Stimulated activated memory B cell treated with anti-CD40 and anti-IgM and Interleukin-4, amounts not matched to agents 10 μg/mL and 1 μg/mL and 100 μg/mL, for 72 hours (primary cell): ENCODE measurements at regions not wholly inside any gene's neighbourhood (a gene's known extent, or its start where the extent isn't known, plus 50 kb on each side); places are given as distances from the start of the nearest gene placed in this dataset.
A peak's percentile ranks its signal among the peaks of the same experiment; 100 is the strongest.

ENCODE experiments used
- ATAC-seq: fragments of 150-1000 bp; cut with Tn5 transposase; 2 replicates; pipeline ENCODE4 v1.10.0; 2021
- H3K27ac Mint-ChIP-seq: one replicate; pipeline ENCODE4 v1.8.0; 2022; ENCODE audit warnings: mild to moderate bottlenecking, mixed read lengths
- H3K27me3 Mint-ChIP-seq: one replicate; pipeline ENCODE4 v1.8.0; 2022; ENCODE audit warnings: mixed read lengths
- H3K36me3 Mint-ChIP-seq: one replicate; pipeline ENCODE4 v1.8.0; 2022; ENCODE audit warnings: mixed read lengths
- H3K4me1 Mint-ChIP-seq: one replicate; pipeline ENCODE4 v1.8.0; 2022; ENCODE audit warnings: mixed read lengths
- H3K4me3 Mint-ChIP-seq: one replicate; pipeline ENCODE4 v1.8.0; 2022; ENCODE audit warnings: mild to moderate bottlenecking, moderate library complexity, mixed read lengths
- H3K9me3 Mint-ChIP-seq: one replicate; pipeline ENCODE4 v1.8.0; 2022; ENCODE audit warnings: mixed read lengths

DNA sequence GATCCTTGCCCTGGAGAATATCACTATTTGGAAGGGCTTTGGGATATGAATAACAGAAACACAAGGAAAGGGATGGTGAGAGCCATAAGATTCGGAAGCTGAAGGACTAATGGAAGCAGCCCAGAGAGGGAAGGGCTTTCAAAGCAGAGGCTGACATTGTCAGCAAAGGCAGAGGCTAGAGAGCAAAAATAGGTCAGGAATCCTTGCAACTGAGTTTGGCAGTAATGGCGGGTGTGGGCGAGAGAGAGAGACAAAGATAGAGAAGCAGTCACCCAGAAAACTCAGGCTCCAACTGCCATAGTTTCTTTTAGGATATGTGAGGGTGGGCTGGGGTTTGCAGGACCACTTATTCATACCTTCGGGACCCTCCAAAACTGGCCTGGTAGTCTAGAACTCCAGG lies 248.6 kb downstream of the OPA1 start:
- Mint-ChIP-seq H3K27ac (peak overlapping the region; percentile 83), H3K4me3 (no peak overlapping the region), H3K27me3 (no peaks in the 10 kb centered on the region), H3K4me1 (peaks cover 41% of the 10 kb centered on the region), H3K36me3 (no peaks in the 10 kb centered on the region), H3K9me3 (no peaks in the 10 kb centered on the region)
- ATAC-seq, result no peak

DNA sequence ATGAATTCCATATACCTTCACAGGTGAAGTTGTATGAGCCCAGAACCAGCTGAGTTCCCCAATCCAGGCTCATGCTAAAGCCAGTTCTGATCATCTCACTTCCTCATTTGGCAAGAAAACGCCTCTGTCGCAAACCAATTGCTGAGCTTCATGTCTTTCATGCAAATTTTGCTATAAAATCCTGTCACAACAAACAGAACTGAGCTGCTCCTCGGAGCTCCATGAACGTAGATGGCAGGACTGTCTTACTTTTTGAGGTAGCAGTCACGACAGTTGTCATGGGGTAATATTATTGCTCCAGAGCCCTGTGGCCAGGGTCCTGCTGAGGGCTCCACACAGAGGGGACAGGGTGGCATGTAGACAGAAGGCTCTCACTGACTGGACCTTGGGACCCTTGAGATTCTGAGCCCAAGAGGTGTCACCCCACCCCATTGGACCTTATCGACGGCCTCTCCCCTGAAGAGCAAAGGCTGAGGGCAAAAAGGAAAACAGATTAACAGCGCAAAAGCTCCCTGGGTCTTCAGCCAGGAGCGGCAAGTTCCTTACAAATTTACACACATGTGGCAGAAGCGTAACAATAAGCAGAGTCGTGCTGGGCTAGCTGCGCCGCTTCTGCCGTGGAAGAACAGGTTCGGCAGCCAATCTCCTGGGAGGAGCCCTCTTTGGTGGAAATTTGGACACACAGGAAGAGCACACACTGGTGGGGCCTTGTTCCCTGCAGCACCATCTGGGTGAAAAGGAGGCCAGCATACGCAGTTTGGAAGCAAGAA lies 249.2 kb downstream of the OPA1 start:
- Mint-ChIP-seq H3K4me3 (peak overlapping the region; percentile 18), H3K9me3 (no peaks in the 10 kb centered on the region), H3K36me3 (no peaks in the 10 kb centered on the region), H3K27me3 (no peaks in the 10 kb centered on the region), H3K27ac (peak overlapping the region; percentile 83), H3K4me1 (peaks cover 41% of the 10 kb centered on the region)
- ATAC-seq, result peak; percentile 94

DNA sequence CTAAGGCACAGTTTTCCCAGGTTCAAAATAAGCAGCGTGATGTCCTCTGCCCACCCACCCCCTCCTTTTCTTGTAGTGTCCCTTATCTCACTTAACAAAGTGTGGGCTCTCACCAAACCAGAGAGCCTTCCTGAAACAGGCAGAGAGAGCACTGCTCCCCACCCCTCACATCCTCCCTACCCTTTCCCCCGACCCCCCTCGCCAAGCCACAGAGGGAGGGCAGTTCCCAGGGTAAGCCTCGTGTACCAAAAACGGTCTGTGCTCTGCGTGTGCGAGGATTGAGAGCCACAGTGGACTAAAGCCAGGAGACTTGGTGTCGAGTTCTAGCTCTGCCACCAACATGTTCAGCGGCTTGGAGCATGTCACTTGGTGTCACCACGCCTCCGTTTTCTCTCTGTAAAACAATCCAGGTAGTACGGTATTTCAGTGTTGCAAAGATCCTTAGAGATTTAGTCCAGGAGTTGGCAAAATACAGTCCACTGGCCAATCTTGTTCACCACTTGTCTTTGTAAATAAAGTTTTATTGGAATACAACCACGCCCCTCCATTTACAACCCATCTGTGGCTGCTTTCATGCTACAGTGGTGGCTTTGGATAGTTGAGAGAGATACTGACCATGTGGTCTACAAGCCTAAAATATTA lies 249.9 kb downstream of the OPA1 start:
- Mint-ChIP-seq H3K27me3 (no peaks in the 10 kb centered on the region), H3K4me1 (peaks cover 38% of the 10 kb centered on the region), H3K36me3 (no peaks in the 10 kb centered on the region), H3K4me3 (no peak overlapping the region), H3K9me3 (no peaks in the 10 kb centered on the region), H3K27ac (peak overlapping the region; percentile 83)
- ATAC-seq, result no peak

DNA sequence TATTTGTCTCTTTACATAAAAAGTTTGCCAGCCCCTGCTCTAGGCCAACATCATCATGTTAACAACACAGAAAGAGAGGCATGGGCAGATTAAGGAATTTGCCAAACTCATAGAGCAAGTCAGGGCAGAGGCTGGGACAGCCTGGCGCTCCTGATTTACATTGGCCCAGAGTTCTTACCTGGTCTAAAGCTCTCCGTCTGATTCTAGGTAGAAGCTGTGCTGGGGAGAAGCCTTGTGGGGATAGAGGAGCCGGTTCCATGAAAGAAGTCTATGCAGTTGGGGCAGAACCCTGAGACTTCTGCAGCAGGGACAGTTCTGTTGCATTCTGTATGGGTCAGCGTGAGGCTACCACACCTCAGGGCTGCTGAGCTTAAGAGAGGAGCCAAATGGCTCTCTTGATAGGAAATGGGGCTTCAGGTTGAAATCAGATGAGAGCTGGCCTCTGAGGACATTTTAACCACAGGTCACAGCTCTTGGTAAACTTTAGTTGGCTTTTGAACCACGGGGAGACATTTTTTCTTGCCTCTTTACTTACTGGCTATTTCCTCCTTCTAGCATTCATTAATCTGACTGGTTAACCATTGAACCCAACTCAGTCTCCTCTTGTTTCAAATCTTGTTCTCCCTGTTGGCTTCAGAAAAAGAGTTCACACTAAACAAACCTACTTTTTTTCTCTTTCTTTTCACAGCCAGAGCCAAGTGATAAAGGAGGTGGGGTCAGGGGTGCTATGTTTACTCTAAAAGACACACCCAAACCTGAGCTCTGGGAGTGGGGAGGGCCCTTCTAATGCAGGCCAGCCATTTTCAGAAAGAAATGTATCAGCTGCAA lies 250.7 kb downstream of the OPA1 start:
- H3K4me3 Mint-ChIP-seq, result no peak overlapping the region
- no peak overlapping the region for H3K27ac Mint-ChIP-seq
- peaks cover 31% of the 10 kb centered on the region for H3K4me1 Mint-ChIP-seq
- H3K9me3 Mint-ChIP-seq, result no peaks in the 10 kb centered on the region
- H3K27me3 Mint-ChIP-seq, result no peaks in the 10 kb centered on the region
- no peaks in the 10 kb centered on the region for H3K36me3 Mint-ChIP-seq
- no peak for ATAC-seq

DNA sequence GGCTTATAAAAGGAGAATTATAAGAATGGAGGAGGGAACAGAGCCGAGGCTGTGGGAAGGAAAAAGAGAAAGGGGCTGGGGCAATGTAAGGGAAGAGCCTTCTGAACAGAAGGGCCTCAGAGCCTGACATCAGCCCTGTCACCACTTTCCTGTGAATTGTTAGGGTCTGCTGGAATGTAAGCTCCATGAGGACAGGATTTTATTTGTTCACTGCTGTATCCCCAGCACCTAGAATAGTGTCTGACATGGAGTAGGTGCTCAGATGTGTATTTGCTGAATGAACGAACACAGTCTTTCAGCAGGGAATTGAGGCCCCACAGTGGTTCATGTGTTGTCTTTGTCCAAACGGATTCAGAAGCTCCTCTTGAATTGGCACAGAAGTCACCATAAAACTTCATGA lies 251.5 kb downstream of the OPA1 start:
- ATAC-seq, result no peak
- Mint-ChIP-seq H3K4me3 (no peak overlapping the region), H3K36me3 (no peaks in the 10 kb centered on the region), H3K27me3 (no peaks in the 10 kb centered on the region), H3K4me1 (peaks cover 31% of the 10 kb centered on the region), H3K27ac (no peak overlapping the region), H3K9me3 (no peaks in the 10 kb centered on the region)

DNA sequence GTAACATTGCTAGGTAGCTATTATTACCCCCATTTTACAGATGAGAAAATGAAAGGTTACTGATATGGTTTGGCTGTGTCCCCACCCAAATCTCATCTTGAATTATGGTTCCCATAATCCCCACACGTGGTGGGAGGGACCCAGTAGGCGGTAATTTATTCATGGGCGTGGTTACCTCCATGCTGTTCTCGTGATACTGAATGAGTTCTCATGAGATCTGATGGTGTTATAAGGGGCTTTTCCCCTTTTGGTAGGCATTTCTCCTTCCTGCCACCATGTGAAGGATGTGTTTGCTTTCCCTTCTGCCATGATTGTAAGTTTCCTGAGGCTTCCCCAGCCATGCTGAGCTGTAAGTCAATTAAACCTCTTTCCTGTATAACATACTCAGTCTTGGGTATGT lies 252.1 kb downstream of the OPA1 start:
- Mint-ChIP-seq H3K9me3 (no peaks in the 10 kb centered on the region), H3K27me3 (no peaks in the 10 kb centered on the region), H3K4me1 (peaks cover 31% of the 10 kb centered on the region)

DNA sequence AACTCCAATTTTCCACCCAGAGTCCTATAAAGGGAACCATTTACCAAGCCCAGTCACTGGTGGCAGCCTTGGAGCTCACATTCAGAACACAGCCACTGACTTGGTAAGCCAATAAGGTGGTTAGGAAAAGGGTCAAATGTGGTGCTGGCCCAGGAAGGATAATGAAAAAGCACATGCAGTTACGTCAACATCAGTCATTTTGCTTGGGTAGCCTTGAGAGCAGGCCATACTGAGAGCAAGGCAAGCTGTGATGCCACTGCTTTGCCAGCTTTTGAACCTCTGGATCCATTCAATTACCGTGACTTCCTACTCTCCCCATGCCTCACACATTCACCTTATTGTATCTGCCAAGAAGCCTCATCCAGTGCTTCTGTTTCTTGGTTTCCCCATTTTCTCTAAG lies 253.6 kb downstream of the OPA1 start:
- no peak for ATAC-seq
- Mint-ChIP-seq H3K4me3 (no peak overlapping the region), H3K4me1 (peaks cover 24% of the 10 kb centered on the region), H3K9me3 (no peaks in the 10 kb centered on the region), H3K27ac (no peak overlapping the region), H3K36me3 (no peaks in the 10 kb centered on the region), H3K27me3 (no peaks in the 10 kb centered on the region)

More for the DNA sequence above, 252.1 kb downstream of the OPA1 start:
- no peak for ATAC-seq
- Mint-ChIP-seq H3K36me3 (no peaks in the 10 kb centered on the region), H3K27ac (no peak overlapping the region), H3K4me3 (no peak overlapping the region)

DNA sequence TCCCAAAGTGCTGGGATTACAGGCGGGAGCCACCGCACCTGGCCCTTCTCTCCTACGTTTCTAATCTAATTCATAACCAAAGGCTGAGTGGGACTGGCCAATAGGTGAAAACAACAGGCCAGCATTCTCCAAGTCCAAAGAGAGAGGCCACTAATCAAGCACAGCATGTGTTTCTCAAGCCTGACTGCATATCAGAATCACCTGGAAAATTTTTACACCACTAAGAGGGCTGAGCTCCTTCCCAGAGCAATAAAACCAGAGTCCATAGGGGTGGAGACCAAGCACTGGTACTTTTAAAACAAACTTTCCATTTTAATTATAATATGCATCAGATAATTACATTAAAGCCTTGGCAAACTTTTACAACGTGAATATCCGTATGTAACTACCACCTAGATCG lies 254.4 kb downstream of the OPA1 start:
- no peaks in the 10 kb centered on the region for H3K27me3 Mint-ChIP-seq
- H3K4me1 Mint-ChIP-seq, result peaks cover 16% of the 10 kb centered on the region
- H3K4me3 Mint-ChIP-seq, result no peak overlapping the region
- H3K36me3 Mint-ChIP-seq, result no peaks in the 10 kb centered on the region
- no peaks in the 10 kb centered on the region for H3K9me3 Mint-ChIP-seq
- no peak for ATAC-seq
- H3K27ac Mint-ChIP-seq, result no peak overlapping the region

DNA sequence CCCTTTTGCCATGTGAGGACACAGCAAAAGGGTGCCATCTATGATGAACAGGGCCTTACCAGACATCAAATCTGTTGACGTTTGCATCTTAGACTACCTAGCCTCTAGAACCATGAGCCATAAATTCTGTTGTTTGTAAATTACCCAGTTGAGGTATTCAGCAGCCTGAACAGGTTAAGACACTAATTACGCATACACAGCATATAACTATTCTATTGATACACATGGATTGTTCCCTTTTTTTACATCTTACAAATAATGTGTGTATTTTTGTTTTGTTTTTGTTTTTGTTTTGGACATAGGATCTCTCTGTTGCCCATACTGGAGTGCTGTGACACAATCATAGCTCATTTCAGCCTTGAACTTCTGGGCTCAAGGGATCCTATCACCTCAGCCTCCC lies 255.5 kb downstream of the OPA1 start:
- Mint-ChIP-seq H3K36me3 (no peaks in the 10 kb centered on the region), H3K27ac (no peak overlapping the region), H3K4me1 (peaks cover 8% of the 10 kb centered on the region), H3K27me3 (no peaks in the 10 kb centered on the region), H3K4me3 (no peak overlapping the region), H3K9me3 (no peaks in the 10 kb centered on the region)
- no peak for ATAC-seq

DNA sequence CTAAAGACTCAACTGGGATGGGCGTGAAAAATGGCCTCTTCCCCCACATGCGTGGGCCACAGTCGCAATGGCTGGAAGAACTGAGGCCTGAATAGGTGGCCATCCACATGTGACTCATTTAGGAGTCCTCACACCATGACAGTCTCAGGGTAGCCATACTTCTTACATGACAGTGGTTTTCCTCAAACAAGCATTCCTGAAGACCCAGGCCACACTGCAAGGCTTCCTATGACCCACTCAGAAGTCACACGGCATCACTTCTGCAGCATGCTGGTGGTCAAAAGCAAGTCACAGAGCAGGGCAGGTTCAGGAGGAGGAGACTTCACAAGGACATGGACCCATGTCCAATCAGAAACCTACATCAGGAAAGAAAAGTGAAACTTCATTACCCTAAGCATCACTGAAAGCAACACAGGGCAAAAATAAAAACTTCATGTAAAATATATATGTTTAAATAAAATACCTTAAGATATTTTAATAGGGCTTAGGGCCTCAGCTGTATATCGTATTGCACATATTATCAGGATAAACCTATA lies 257.1 kb downstream of the OPA1 start:
- Mint-ChIP-seq H3K27me3 (no peaks in the 10 kb centered on the region), H3K4me1 (no peaks in the 10 kb centered on the region), H3K27ac (no peak overlapping the region), H3K9me3 (no peaks in the 10 kb centered on the region), H3K4me3 (no peak overlapping the region), H3K36me3 (no peaks in the 10 kb centered on the region)
- ATAC-seq, result no peak

DNA sequence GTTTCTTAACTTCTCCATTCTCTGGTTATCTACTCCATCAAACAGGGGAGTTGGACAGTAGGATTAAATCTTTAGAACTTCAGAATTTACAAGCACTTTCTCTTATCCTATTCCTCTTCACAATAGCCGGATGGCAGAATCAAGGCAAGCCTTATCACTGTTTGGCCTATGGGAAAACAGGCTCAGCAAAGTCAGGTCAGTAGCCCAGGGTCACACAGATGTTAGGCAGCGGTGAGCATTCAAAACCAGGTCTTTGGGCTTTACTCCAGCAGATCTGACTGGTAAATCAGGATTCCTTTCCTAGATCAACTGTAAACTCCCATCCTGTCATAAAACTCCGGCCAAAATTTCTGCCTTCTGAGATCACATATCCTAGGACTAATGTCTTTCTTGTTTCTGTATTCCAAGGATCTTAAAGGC lies 258.4 kb downstream of the OPA1 start:
- Mint-ChIP-seq H3K9me3 (no peaks in the 10 kb centered on the region), H3K36me3 (no peaks in the 10 kb centered on the region), H3K27ac (no peak overlapping the region), H3K4me1 (no peaks in the 10 kb centered on the region), H3K27me3 (no peaks in the 10 kb centered on the region), H3K4me3 (no peak overlapping the region)
- no peak for ATAC-seq

DNA sequence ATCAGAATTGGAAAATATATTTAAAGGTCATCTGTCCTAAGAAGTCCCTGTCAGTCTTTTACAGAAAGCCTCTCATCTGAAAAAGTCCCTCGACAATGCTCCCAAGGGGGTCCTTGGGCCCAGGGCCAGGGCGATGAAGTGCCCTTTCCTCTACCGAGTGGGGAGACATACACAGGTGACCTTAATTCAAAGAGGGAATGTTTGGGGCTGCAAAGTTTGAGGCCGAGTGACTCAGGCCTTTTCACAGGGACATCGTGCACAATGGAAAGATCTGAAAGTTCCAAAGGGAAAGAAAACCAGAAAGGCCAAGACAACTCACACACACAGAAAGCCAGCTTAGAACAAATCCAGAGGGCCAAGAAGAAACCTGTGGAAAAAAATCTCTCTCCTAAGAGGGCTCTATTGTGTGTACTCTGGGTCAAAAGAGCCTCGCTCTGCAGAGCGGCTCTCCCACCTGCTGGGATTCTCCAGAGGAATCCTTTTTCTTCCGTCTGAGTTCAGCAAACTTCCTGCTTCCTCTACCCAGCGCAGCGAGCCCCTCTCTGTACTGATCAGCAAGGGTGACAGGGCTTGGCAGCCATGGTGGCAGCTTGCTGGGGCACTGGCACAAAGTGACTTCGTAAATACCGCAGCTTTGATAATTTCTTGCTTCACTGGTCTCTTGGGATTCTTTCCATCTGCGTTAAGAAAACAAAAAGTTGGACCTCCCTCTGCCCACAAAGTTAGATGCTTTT lies 259.1 kb downstream of the OPA1 start:
- Mint-ChIP-seq H3K4me1 (no peaks in the 10 kb centered on the region), H3K36me3 (no peaks in the 10 kb centered on the region), H3K9me3 (no peaks in the 10 kb centered on the region), H3K4me3 (no peak overlapping the region), H3K27ac (no peak overlapping the region), H3K27me3 (no peaks in the 10 kb centered on the region)
- ATAC-seq, result no peak

DNA sequence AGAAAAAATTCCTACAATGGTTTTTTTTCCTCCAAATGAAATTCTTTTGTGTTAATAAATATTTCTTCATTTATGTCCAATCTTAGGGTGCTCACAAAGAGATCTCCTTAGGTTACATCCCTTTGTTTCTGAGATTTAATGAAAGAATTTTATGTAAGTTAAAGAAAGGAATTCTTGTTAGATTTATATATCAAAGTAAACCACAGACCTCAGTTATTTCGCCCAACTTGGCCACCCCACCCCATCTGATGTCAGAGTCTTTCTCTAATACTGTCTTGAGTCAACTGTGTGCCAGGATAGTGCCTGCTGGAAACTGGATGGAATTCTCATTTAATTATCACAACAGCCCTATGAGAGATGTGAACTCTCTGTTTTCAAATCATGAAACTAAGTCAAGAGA lies 259.9 kb downstream of the OPA1 start:
- Mint-ChIP-seq H3K27ac (no peak overlapping the region), H3K4me1 (no peaks in the 10 kb centered on the region), H3K36me3 (no peaks in the 10 kb centered on the region)

DNA sequence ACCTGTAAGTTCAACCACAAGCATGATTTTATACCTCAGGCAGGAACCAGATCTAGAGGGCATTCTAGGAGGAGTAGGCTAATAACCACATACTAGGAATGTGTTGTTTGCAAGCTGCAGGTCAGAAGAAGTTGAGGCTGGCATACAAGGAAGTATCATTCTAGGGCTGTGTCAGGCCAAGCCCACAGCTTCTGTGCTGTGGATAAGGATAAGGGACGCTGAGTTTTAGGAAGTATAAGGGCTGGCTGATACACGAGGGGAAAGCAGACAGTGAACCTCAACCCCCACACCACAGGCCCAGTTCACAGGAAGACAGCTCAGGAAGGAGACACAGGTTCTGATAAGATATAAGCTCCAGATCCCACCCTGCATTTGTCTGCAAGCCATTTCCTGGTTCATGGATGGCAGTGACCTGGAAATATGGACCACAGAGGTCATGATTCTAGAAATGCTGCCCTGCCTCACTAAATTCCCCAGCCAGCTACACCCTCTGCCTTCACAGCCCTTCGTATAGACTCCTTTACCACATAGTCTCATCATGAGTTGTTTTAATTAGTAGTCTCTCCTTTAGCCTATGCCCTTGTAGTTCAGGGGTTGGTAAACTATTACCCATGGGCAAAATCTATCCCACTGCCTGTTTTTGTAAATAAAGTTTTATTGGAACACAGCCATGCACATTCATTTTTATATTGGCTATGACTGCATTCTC lies 260.7 kb downstream of the OPA1 start:
- no peaks in the 10 kb centered on the region for H3K36me3 Mint-ChIP-seq
- H3K4me1 Mint-ChIP-seq, result no peaks in the 10 kb centered on the region
- no peaks in the 10 kb centered on the region for H3K27me3 Mint-ChIP-seq
- no peak overlapping the region for H3K4me3 Mint-ChIP-seq
- no peak for ATAC-seq
- no peaks in the 10 kb centered on the region for H3K9me3 Mint-ChIP-seq
- no peak overlapping the region for H3K27ac Mint-ChIP-seq

More for the DNA sequence above, 259.9 kb downstream of the OPA1 start:
- H3K27me3 Mint-ChIP-seq, result no peaks in the 10 kb centered on the region
- no peak for ATAC-seq
- H3K4me3 Mint-ChIP-seq, result no peak overlapping the region
- no peaks in the 10 kb centered on the region for H3K9me3 Mint-ChIP-seq
